OCI-LY7 (cell line): ENCODE measurements at regions not wholly inside any gene's neighbourhood (a gene's known extent, or its start where the extent isn't known, plus 50 kb on each side); places are given as distances from the start of the nearest gene placed in this dataset.

Experiments
- EZH2phosphoT487 ChIP-seq: fragments of 200-600 bp; sonication (generic); IDR thresholded peaks from 2 replicates; pipeline ENCODE4 v1.6.1; 2018; ENCODE audit warnings: low read depth, borderline replicate concordance, mild to moderate bottlenecking, mixed run types, antibody characterized with exemption, low read length, moderate library complexity, mixed read lengths
- TF ChIP-seq, protein P1 (sequence below): fragments of 200-600 bp; sonication (generic); conservative IDR thresholded peaks from 2 replicates; pipeline ENCODE4 v1.5.1; 2014; ENCODE audit warnings: mild to moderate bottlenecking, antibody characterized with exemption, low read length, moderate library complexity, mixed read lengths

DNA sequence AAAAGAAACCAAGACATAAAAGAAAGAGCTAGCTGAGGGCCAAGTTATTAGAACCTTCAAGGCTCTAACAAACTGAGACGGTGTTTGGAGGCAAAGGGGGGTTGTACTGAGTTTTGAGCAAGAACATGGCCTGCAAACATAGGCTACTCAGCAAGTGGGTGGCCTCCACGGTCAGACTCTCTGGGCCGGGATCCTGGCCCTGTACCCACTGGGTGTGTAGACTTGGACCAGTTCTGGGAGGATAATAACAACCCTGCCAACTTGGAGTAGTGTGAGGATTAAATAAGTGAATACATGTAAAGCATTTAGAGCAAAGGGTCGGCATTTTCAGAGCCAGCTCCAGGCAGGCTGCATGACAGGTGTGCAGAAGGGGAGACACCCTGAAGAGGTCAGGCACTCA lies 56.1 kb upstream of the TNFRSF19 start:
- TF ChIP-seq, protein P1, sequence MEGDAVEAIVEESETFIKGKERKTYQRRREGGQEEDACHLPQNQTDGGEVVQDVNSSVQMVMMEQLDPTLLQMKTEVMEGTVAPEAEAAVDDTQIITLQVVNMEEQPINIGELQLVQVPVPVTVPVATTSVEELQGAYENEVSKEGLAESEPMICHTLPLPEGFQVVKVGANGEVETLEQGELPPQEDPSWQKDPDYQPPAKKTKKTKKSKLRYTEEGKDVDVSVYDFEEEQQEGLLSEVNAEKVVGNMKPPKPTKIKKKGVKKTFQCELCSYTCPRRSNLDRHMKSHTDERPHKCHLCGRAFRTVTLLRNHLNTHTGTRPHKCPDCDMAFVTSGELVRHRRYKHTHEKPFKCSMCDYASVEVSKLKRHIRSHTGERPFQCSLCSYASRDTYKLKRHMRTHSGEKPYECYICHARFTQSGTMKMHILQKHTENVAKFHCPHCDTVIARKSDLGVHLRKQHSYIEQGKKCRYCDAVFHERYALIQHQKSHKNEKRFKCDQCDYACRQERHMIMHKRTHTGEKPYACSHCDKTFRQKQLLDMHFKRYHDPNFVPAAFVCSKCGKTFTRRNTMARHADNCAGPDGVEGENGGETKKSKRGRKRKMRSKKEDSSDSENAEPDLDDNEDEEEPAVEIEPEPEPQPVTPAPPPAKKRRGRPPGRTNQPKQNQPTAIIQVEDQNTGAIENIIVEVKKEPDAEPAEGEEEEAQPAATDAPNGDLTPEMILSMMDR = no peak
- no peak for TF ChIP-seq EZH2phosphoT487
